ENCODE measurements at regions not wholly inside any gene's neighbourhood (a gene's known extent, or its start where the extent isn't known, plus 50 kb on each side); places are given as distances from the start of the nearest gene placed in this dataset.
"Not testable (repeated sequence)": the region's sequence is repeated elsewhere in the genome, so short reads cannot be mapped to it uniquely, and the experiment has no call there.

DNA sequence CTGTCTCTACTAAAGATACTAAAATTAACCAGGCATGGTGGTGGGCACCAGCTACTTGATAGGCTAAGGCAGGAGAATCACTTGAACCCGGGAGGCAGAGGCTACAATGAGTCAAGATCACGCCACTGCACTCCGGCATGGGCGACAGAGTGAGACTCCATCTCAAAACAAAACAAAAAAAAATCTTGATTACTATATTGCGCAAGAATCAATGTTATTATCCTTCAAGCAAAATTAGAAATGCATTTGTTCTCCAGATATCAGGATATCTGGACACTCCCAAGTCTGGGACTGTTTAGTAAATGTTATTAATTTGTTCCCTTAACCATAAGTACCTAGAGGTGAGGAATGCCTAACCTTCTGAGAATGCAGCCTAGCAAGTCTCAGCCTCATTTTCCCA lies 992.2 kb upstream of the PCDH20 start:
- Histone ChIP-seq H3K27me3 (ENCODE audit: control insufficient read depth, insufficient read depth, low read length) (no peaks in the 10 kb centered on the region), H3K9me3 (ENCODE audit: control insufficient read depth, insufficient read depth, low read length) (0 out of 2 replicates have a peak, but pooled peaks cover 5% of the 10 kb centered on the region), H3K9ac (ENCODE audit: low read depth, low read length) (no peak overlapping the region), H3K36me3 (ENCODE audit: control insufficient read depth, insufficient read depth, low read length) (no peaks in the 10 kb centered on the region), H3K27ac (ENCODE audit: low read depth, low read length) (no peak overlapping the region), H3K4me1 (ENCODE audit: control insufficient read depth, insufficient read depth, low read length) (no peaks in the 10 kb centered on the region), H3K4me3 (ENCODE audit: low read depth, low read length) (no peak overlapping the region)

DNA sequence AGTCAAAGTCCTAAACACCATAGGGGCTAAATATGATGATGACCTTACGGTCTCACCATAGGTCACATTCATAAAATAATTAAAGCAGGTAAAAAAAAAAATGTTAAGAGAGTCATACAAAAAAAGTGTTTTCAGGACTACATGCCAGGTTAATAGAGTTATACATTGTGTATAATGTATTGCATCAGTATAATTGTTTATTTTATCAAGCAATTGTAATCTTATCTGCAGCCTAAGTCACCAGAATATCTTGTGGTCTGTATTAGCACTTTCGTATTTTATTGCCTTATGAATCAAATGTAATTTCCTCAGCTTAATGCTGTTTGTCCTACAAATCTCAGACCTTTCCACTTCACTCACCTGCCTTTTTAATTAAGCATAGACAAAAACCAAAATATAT lies 972.9 kb upstream of the PCDH20 start:
- no peaks in the 10 kb centered on the region; the same call in 1 of the 2 replicates for H3K9me3 ChIP-seq (ENCODE audit: control insufficient read depth, insufficient read depth, low read length)
- H3K27me3 ChIP-seq (ENCODE audit: control insufficient read depth, insufficient read depth, low read length) = no peaks in the 10 kb centered on the region
- H3K27ac ChIP-seq (ENCODE audit: low read depth, low read length) = no peak overlapping the region
- peaks cover 6% of the 10 kb centered on the region; the same call in 1 of the 2 replicates for H3K4me1 ChIP-seq (ENCODE audit: control insufficient read depth, insufficient read depth, low read length)
- H3K4me3 ChIP-seq (ENCODE audit: low read depth, low read length) = no peak overlapping the region
- H3K36me3 ChIP-seq (ENCODE audit: control insufficient read depth, insufficient read depth, low read length) = no peaks in the 10 kb centered on the region
- H3K9ac ChIP-seq (ENCODE audit: low read depth, low read length) = no peak overlapping the region; the same call in 1 of the 2 replicates

GRCh38 chr13:62387647-62388046 lies 972.0 kb upstream of the PCDH20 start:
- no peak overlapping the region for H3K4me3 ChIP-seq (ENCODE audit: low read depth, low read length)
- H3K4me1 ChIP-seq (ENCODE audit: control insufficient read depth, insufficient read depth, low read length) = peaks cover 6% of the 10 kb centered on the region; the same call in 1 of the 2 replicates
- H3K9me3 ChIP-seq (ENCODE audit: control insufficient read depth, insufficient read depth, low read length) = no peaks in the 10 kb centered on the region
- no peaks in the 10 kb centered on the region for H3K36me3 ChIP-seq (ENCODE audit: control insufficient read depth, insufficient read depth, low read length)
- H3K27me3 ChIP-seq (ENCODE audit: control insufficient read depth, insufficient read depth, low read length) = no peaks in the 10 kb centered on the region
- no peak overlapping the region for H3K9ac ChIP-seq (ENCODE audit: low read depth, low read length)
- no peak overlapping the region for H3K27ac ChIP-seq (ENCODE audit: low read depth, low read length)

DNA sequence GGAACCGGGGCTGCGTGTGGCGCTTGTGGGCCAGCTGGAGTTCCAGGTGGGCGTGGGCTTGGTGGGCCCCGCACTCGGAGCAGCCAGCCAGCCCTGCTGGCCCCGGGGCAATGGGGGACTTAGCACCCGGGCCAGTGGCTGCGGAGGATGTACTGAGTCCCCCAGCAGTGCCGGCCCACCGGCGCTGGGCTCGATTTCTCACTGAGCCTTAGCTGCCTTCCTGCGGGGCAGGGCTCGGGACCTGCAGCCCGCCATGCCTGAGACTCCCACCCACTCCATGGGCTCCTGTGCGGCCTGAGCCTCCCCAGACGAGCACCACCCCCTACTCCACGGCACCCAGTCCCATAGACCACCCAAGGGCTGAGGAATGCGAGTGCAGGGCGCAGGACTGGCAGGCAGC lies 963.6 kb upstream of the PCDH20 start:
- H3K4me1 ChIP-seq (ENCODE audit: control insufficient read depth, insufficient read depth, low read length); H3K27ac ChIP-seq (ENCODE audit: low read depth, low read length); H3K36me3 ChIP-seq (ENCODE audit: control insufficient read depth, insufficient read depth, low read length); H3K9ac ChIP-seq (ENCODE audit: low read depth, low read length); H3K9me3 ChIP-seq (ENCODE audit: control insufficient read depth, insufficient read depth, low read length); H3K27me3 ChIP-seq (ENCODE audit: control insufficient read depth, insufficient read depth, low read length); H3K4me3 ChIP-seq (ENCODE audit: low read depth, low read length): not testable (repeated sequence)

DNA sequence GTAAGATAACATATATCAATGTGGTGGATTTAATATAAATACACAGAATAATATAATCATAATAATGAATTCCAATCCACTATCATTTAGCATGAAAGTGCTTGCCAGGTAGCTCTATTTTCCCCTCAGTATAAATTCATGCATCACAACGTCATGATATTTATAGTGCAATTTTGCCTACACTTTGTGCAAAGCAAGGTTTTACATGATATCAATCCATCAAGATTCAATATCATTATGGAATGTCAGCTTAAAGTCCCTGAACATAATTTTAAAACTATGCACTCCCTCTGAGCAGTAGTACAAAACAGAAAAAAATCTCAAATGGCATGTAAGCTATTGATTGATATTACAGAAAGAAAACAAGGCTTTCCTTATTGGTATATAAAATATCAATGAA lies 962.2 kb upstream of the PCDH20 start:
- Histone ChIP-seq H3K4me3 (ENCODE audit: low read depth, low read length) (no peak overlapping the region), H3K9ac (ENCODE audit: low read depth, low read length) (no peak overlapping the region)

DNA sequence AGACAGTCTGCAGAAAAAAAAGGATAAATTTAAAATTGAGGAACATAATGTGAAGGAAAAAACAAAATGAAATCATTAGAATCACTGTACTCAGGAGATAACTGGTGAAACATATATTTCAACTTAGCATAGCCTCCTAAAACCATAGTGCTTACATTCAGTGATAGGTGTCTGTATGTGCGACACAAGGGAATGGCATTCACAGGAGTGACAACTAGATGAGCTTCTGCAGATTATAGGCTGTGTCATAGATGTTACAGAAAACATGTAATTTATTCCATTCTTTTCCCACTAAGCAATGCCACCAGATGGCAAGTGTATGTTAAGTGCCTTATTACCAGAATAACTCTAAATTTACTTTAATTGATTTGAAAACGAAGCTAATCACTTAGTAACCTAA lies 960.0 kb upstream of the PCDH20 start:
- Histone ChIP-seq H3K36me3 (ENCODE audit: control insufficient read depth, insufficient read depth, low read length) (no peaks in the 10 kb centered on the region), H3K27ac (ENCODE audit: low read depth, low read length) (no peak overlapping the region), H3K27me3 (ENCODE audit: control insufficient read depth, insufficient read depth, low read length) (no peaks in the 10 kb centered on the region), H3K4me1 (ENCODE audit: control insufficient read depth, insufficient read depth, low read length) (no peaks in the 10 kb centered on the region), H3K9ac (ENCODE audit: low read depth, low read length) (no peak overlapping the region), H3K4me3 (ENCODE audit: low read depth, low read length) (no peak overlapping the region), H3K9me3 (ENCODE audit: control insufficient read depth, insufficient read depth, low read length) (no peaks in the 10 kb centered on the region)

More for the DNA sequence above, 962.2 kb upstream of the PCDH20 start:
- no peaks in the 10 kb centered on the region for H3K36me3 ChIP-seq (ENCODE audit: control insufficient read depth, insufficient read depth, low read length)
- no peaks in the 10 kb centered on the region for H3K9me3 ChIP-seq (ENCODE audit: control insufficient read depth, insufficient read depth, low read length)
- no peaks in the 10 kb centered on the region for H3K4me1 ChIP-seq (ENCODE audit: control insufficient read depth, insufficient read depth, low read length)
- no peak overlapping the region for H3K27ac ChIP-seq (ENCODE audit: low read depth, low read length)
- no peaks in the 10 kb centered on the region for H3K27me3 ChIP-seq (ENCODE audit: control insufficient read depth, insufficient read depth, low read length)

DNA sequence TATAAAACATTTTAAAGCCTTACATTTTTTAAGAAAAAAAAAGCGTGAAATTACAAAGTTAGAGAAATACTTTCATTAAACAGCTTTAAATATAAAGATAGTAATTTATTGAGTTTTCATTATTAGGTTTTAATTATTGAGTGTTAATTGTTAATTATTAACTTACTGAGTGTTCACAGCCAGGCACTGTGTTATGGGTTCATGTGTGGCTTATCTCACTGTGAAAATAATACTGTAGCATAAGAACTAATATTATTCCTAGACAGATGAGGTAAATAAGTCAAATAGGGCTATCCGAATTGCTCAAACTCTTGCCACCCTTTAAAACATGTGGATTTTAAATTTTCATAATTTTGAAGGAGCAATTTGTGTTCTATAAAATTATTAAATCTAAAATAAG lies 956.1 kb upstream of the PCDH20 start:
- H3K9me3 ChIP-seq (ENCODE audit: control insufficient read depth, insufficient read depth, low read length) = no peaks in the 10 kb centered on the region
- H3K27ac ChIP-seq (ENCODE audit: low read depth, low read length) = no peak overlapping the region
- no peak overlapping the region for H3K4me3 ChIP-seq (ENCODE audit: low read depth, low read length)
- no peaks in the 10 kb centered on the region for H3K36me3 ChIP-seq (ENCODE audit: control insufficient read depth, insufficient read depth, low read length)
- H3K9ac ChIP-seq (ENCODE audit: low read depth, low read length) = no peak overlapping the region
- no peaks in the 10 kb centered on the region for H3K27me3 ChIP-seq (ENCODE audit: control insufficient read depth, insufficient read depth, low read length)
- H3K4me1 ChIP-seq (ENCODE audit: control insufficient read depth, insufficient read depth, low read length) = no peaks in the 10 kb centered on the region

GRCh38 chr13:62367971-62368370 lies 952.3 kb upstream of the PCDH20 start:
- not testable (repeated sequence) for H3K4me3 ChIP-seq (ENCODE audit: low read depth, low read length); H3K4me1 ChIP-seq (ENCODE audit: control insufficient read depth, insufficient read depth, low read length)

DNA sequence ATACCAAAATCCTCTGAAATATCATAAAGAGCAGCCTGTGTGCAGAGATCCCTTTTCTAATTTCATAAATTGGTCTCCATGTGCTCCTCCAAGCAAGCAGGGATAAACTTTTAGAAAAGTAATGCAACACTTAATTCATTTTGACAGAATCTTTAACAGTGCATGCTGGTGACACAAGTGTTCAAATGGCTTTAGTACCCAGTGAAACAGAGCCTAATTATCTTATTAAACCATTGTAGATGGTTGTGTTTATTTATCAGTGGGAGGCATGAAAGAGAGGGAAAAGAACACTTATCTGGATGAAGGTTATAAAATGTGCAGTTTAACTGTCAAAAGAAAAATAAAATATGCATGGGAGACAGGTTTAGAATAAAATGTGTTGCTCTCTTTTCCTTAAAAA lies 945.0 kb upstream of the PCDH20 start:
- H3K9ac ChIP-seq (ENCODE audit: low read depth, low read length) = no peak overlapping the region
- H3K4me1 ChIP-seq (ENCODE audit: control insufficient read depth, insufficient read depth, low read length) = peaks cover 6% of the 10 kb centered on the region
- H3K9me3 ChIP-seq (ENCODE audit: control insufficient read depth, insufficient read depth, low read length) = no peaks in the 10 kb centered on the region
- no peaks in the 10 kb centered on the region for H3K36me3 ChIP-seq (ENCODE audit: control insufficient read depth, insufficient read depth, low read length)
- H3K27ac ChIP-seq (ENCODE audit: low read depth, low read length) = no peak overlapping the region
- no peaks in the 10 kb centered on the region for H3K27me3 ChIP-seq (ENCODE audit: control insufficient read depth, insufficient read depth, low read length)
- no peak overlapping the region for H3K4me3 ChIP-seq (ENCODE audit: low read depth, low read length)

More at GRCh38 chr13:62367971-62368370, 952.3 kb upstream of the PCDH20 start:
- H3K9ac ChIP-seq (ENCODE audit: low read depth, low read length); H3K36me3 ChIP-seq (ENCODE audit: control insufficient read depth, insufficient read depth, low read length); H3K9me3 ChIP-seq (ENCODE audit: control insufficient read depth, insufficient read depth, low read length); H3K27ac ChIP-seq (ENCODE audit: low read depth, low read length); H3K27me3 ChIP-seq (ENCODE audit: control insufficient read depth, insufficient read depth, low read length): not testable (repeated sequence)

GRCh38 chr13:62358646-62358932 lies 942.9 kb upstream of the PCDH20 start:
- Histone ChIP-seq H3K27ac (ENCODE audit: low read depth, low read length) (no peak overlapping the region), H3K9ac (ENCODE audit: low read depth, low read length) (no peak overlapping the region), H3K4me3 (ENCODE audit: low read depth, low read length) (no peak overlapping the region), H3K27me3 (ENCODE audit: control insufficient read depth, insufficient read depth, low read length) (no peaks in the 10 kb centered on the region), H3K36me3 (ENCODE audit: control insufficient read depth, insufficient read depth, low read length) (no peaks in the 10 kb centered on the region), H3K9me3 (ENCODE audit: control insufficient read depth, insufficient read depth, low read length) (no peaks in the 10 kb centered on the region), H3K4me1 (ENCODE audit: control insufficient read depth, insufficient read depth, low read length) (peaks cover 6% of the 10 kb centered on the region)

GRCh38 chr13:62357887-62358645 lies 942.4 kb upstream of the PCDH20 start:
- H3K9ac ChIP-seq (ENCODE audit: low read depth, low read length) = no peak overlapping the region

More at GRCh38 chr13:62357887-62358645, 942.4 kb upstream of the PCDH20 start:
- Histone ChIP-seq H3K27me3 (ENCODE audit: control insufficient read depth, insufficient read depth, low read length) (no peaks in the 10 kb centered on the region), H3K9me3 (ENCODE audit: control insufficient read depth, insufficient read depth, low read length) (no peaks in the 10 kb centered on the region), H3K4me3 (ENCODE audit: low read depth, low read length) (no peak overlapping the region), H3K36me3 (ENCODE audit: control insufficient read depth, insufficient read depth, low read length) (no peaks in the 10 kb centered on the region), H3K27ac (ENCODE audit: low read depth, low read length) (no peak overlapping the region), H3K4me1 (ENCODE audit: control insufficient read depth, insufficient read depth, low read length) (peaks cover 6% of the 10 kb centered on the region)
